ENCODE measurements at regions not wholly inside any gene's neighbourhood (a gene's known extent, or its start where the extent isn't known, plus 50 kb on each side); places are given as distances from the start of the nearest gene placed in this dataset.
"Not testable (repeated sequence)": the region's sequence is repeated elsewhere in the genome, so short reads cannot be mapped to it uniquely, and the experiment has no call there.

- no peak for DNase-seq (ENCODE audit: low read depth in 2 of 2)
These were observed 80.6 kb downstream of the MFSD1 start for GRCh38 chr3:158882445-158882844.

- no peak for DNase-seq (ENCODE audit: low read depth in 2 of 2)
These were observed 94.9 kb downstream of the MFSD1 start for GRCh38 chr3:158896729-158897128.

GRCh38 chr3:158906749-158907148 is 104.9 kb downstream of the MFSD1 start:
- DNase-seq (ENCODE audit: low read depth in 2 of 2), result no peak

GRCh38 chr3:158908187-158908734 is 106.4 kb downstream of the MFSD1 start:
- DNase-seq (ENCODE audit: low read depth in 2 of 2), result no peak

GRCh38 chr3:158909870-158910269 is 108.0 kb downstream of the MFSD1 start:
- DNase-seq (ENCODE audit: low read depth in 2 of 2), result no peak

- no peak for DNase-seq (ENCODE audit: low read depth in 2 of 2)
These were observed 109.7 kb downstream of the MFSD1 start for GRCh38 chr3:158911586-158911985.

- no peak for DNase-seq (ENCODE audit: low read depth in 2 of 2)
These were observed 110.3 kb downstream of the MFSD1 start for GRCh38 chr3:158912188-158912587.

GRCh38 chr3:158912621-158913020 is 110.8 kb downstream of the MFSD1 start:
- no peak for DNase-seq (ENCODE audit: low read depth in 2 of 2)

GRCh38 chr3:158916111-158916510 is 114.3 kb downstream of the MFSD1 start:
- DNase-seq (ENCODE audit: low read depth in 2 of 2), result no peak

- DNase-seq (ENCODE audit: low read depth in 2 of 2), result no peak
These were observed 116.2 kb downstream of the MFSD1 start for GRCh38 chr3:158918008-158918407.

- no peak for DNase-seq (ENCODE audit: low read depth in 2 of 2)
These were observed 116.6 kb downstream of the MFSD1 start for GRCh38 chr3:158918451-158918850.

GRCh38 chr3:158920371-158920770 is 118.5 kb downstream of the MFSD1 start:
- no peak for DNase-seq (ENCODE audit: low read depth in 2 of 2)

GRCh38 chr3:158925021-158925420 is 123.2 kb downstream of the MFSD1 start:
- no peak for DNase-seq (ENCODE audit: low read depth in 2 of 2)

GRCh38 chr3:158925828-158926494 is 124.1 kb downstream of the MFSD1 start:
- DNase-seq (ENCODE audit: low read depth in 2 of 2), result no peak

- no peak for DNase-seq (ENCODE audit: low read depth in 2 of 2)
These were observed 134.0 kb downstream of the MFSD1 start for GRCh38 chr3:158935846-158936245.

GRCh38 chr3:158936530-158937113 is 134.8 kb downstream of the MFSD1 start:
- no peak for DNase-seq (ENCODE audit: low read depth in 2 of 2)

GRCh38 chr3:158950178-158950901 is 148.5 kb downstream of the MFSD1 start:
- no peak for DNase-seq (ENCODE audit: low read depth in 2 of 2)

- no peak for DNase-seq (ENCODE audit: low read depth in 2 of 2)
These were observed 151.3 kb downstream of the MFSD1 start for GRCh38 chr3:158953131-158953530.

- DNase-seq (ENCODE audit: low read depth in 2 of 2), result no peak
These were observed 152.6 kb downstream of the MFSD1 start for GRCh38 chr3:158954420-158954819.

- not testable (repeated sequence) for DNase-seq (ENCODE audit: low read depth in 2 of 2)
These were observed 155.9 kb downstream of the MFSD1 start for GRCh38 chr3:158957777-158958176.

GRCh38 chr3:158958873-158959272 is 157.0 kb downstream of the MFSD1 start:
- no peak for DNase-seq (ENCODE audit: low read depth in 2 of 2)

- no peak for DNase-seq (ENCODE audit: low read depth in 2 of 2)
These were observed 159.6 kb downstream of the MFSD1 start for GRCh38 chr3:158961471-158961870.

GRCh38 chr3:158961911-158962310 is 160.1 kb downstream of the MFSD1 start:
- no peak for DNase-seq (ENCODE audit: low read depth in 2 of 2)

All from stimulated activated CD8-positive, alpha-beta memory T cell treated with anti-CD3 and anti-CD28 coated beads, Interleukin-15, amount 100 ng/mL, for 48 hours (primary cell).